ENCODE measurements at regions not wholly inside any gene's neighbourhood (a gene's known extent, or its start where the extent isn't known, plus 50 kb on each side); places are given as distances from the start of the nearest gene placed in this dataset.

GRCh38 chr7:49432254-49432653 is 341.2 kb upstream of the VWC2 start:
- H3K27ac ChIP-seq (ENCODE audit: insufficient read depth, low read depth, low read length, poor library complexity, severe bottlenecking) = no peak overlapping the region
- no peak overlapping the region for H3K4me3 ChIP-seq (ENCODE audit: insufficient read depth, low read depth, low read length)
- H3K9me3 ChIP-seq (ENCODE audit: control insufficient read depth, low read length) = no peaks in the 10 kb centered on the region
- 89 to 92% methylated on average over 4 of the region's 4 CpGs for WGBS, 2 experiments
- no peaks in the 10 kb centered on the region for H3K36me3 ChIP-seq (ENCODE audit: control insufficient read depth, insufficient read depth, low read length)
- H3K27me3 ChIP-seq (ENCODE audit: control insufficient read depth, insufficient read depth, low read length, poor library complexity, severe bottlenecking) = no peaks in the 10 kb centered on the region
- no peaks in the 10 kb centered on the region for H3K4me1 ChIP-seq (ENCODE audit: control insufficient read depth, insufficient read depth, low read length)

GRCh38 chr7:49433794-49434193 is 339.6 kb upstream of the VWC2 start:
- Histone ChIP-seq H3K36me3 (ENCODE audit: control insufficient read depth, insufficient read depth, low read length) (no peaks in the 10 kb centered on the region), H3K27ac (ENCODE audit: insufficient read depth, low read depth, low read length, poor library complexity, severe bottlenecking) (no peak overlapping the region), H3K4me1 (ENCODE audit: control insufficient read depth, insufficient read depth, low read length) (no peaks in the 10 kb centered on the region), H3K27me3 (ENCODE audit: control insufficient read depth, insufficient read depth, low read length, poor library complexity, severe bottlenecking) (no peaks in the 10 kb centered on the region), H3K4me3 (ENCODE audit: insufficient read depth, low read depth, low read length) (no peak overlapping the region), H3K9me3 (ENCODE audit: control insufficient read depth, low read length) (no peaks in the 10 kb centered on the region)

GRCh38 chr7:49434846-49435245 is 338.6 kb upstream of the VWC2 start:
- H3K27me3 ChIP-seq (ENCODE audit: control insufficient read depth, insufficient read depth, low read length, poor library complexity, severe bottlenecking) = no peaks in the 10 kb centered on the region
- 88 to 95% methylated on average over 1 of the region's 1 CpG for WGBS, 2 experiments
- no peaks in the 10 kb centered on the region for H3K9me3 ChIP-seq (ENCODE audit: control insufficient read depth, low read length)
- H3K4me1 ChIP-seq (ENCODE audit: control insufficient read depth, insufficient read depth, low read length) = no peaks in the 10 kb centered on the region
- H3K36me3 ChIP-seq (ENCODE audit: control insufficient read depth, insufficient read depth, low read length) = no peaks in the 10 kb centered on the region
- H3K4me3 ChIP-seq (ENCODE audit: insufficient read depth, low read depth, low read length) = no peak overlapping the region
- no peak overlapping the region for H3K27ac ChIP-seq (ENCODE audit: insufficient read depth, low read depth, low read length, poor library complexity, severe bottlenecking)

GRCh38 chr7:49438281-49438680 is 335.2 kb upstream of the VWC2 start:
- Histone ChIP-seq H3K9me3 (ENCODE audit: control insufficient read depth, low read length) (no peaks in the 10 kb centered on the region), H3K4me1 (ENCODE audit: control insufficient read depth, insufficient read depth, low read length) (no peaks in the 10 kb centered on the region), H3K27me3 (ENCODE audit: control insufficient read depth, insufficient read depth, low read length, poor library complexity, severe bottlenecking) (no peaks in the 10 kb centered on the region), H3K27ac (ENCODE audit: insufficient read depth, low read depth, low read length, poor library complexity, severe bottlenecking) (no peak overlapping the region), H3K4me3 (ENCODE audit: insufficient read depth, low read depth, low read length) (no peak overlapping the region), H3K36me3 (ENCODE audit: control insufficient read depth, insufficient read depth, low read length) (no peaks in the 10 kb centered on the region)
- WGBS, 2 experiments = 91 to 95% methylated on average over 4 of the region's 4 CpGs

GRCh38 chr7:49443515-49443914 is 329.9 kb upstream of the VWC2 start:
- no peaks in the 10 kb centered on the region for H3K36me3 ChIP-seq (ENCODE audit: control insufficient read depth, insufficient read depth, low read length)
- no peak overlapping the region for H3K4me3 ChIP-seq (ENCODE audit: insufficient read depth, low read depth, low read length)
- H3K27me3 ChIP-seq (ENCODE audit: control insufficient read depth, insufficient read depth, low read length, poor library complexity, severe bottlenecking) = no peaks in the 10 kb centered on the region
- no peaks in the 10 kb centered on the region for H3K4me1 ChIP-seq (ENCODE audit: control insufficient read depth, insufficient read depth, low read length)
- no peaks in the 10 kb centered on the region for H3K9me3 ChIP-seq (ENCODE audit: control insufficient read depth, low read length)
- H3K27ac ChIP-seq (ENCODE audit: insufficient read depth, low read depth, low read length, poor library complexity, severe bottlenecking) = no peak overlapping the region
- 65 to 68% methylated on average over 2 of the region's 2 CpGs for WGBS, 2 experiments

GRCh38 chr7:49453486-49453885 is 320.0 kb upstream of the VWC2 start:
- Histone ChIP-seq H3K36me3 (ENCODE audit: control insufficient read depth, insufficient read depth, low read length) (no peaks in the 10 kb centered on the region), H3K27me3 (ENCODE audit: control insufficient read depth, insufficient read depth, low read length, poor library complexity, severe bottlenecking) (no peaks in the 10 kb centered on the region), H3K4me3 (ENCODE audit: insufficient read depth, low read depth, low read length) (no peak overlapping the region), H3K9me3 (ENCODE audit: control insufficient read depth, low read length) (no peaks in the 10 kb centered on the region), H3K27ac (ENCODE audit: insufficient read depth, low read depth, low read length, poor library complexity, severe bottlenecking) (no peak overlapping the region), H3K4me1 (ENCODE audit: control insufficient read depth, insufficient read depth, low read length) (no peaks in the 10 kb centered on the region)
- WGBS, 2 experiments = 95 to 96% methylated on average over 16 of the region's 16 CpGs

GRCh38 chr7:49479441-49479840 is 294.0 kb upstream of the VWC2 start:
- Histone ChIP-seq H3K9me3 (ENCODE audit: control insufficient read depth, low read length) (no peaks in the 10 kb centered on the region), H3K27ac (ENCODE audit: insufficient read depth, low read depth, low read length, poor library complexity, severe bottlenecking) (no peak overlapping the region), H3K4me3 (ENCODE audit: insufficient read depth, low read depth, low read length) (no peak overlapping the region), H3K4me1 (ENCODE audit: control insufficient read depth, insufficient read depth, low read length) (no peaks in the 10 kb centered on the region), H3K36me3 (ENCODE audit: control insufficient read depth, insufficient read depth, low read length) (no peaks in the 10 kb centered on the region), H3K27me3 (ENCODE audit: control insufficient read depth, insufficient read depth, low read length, poor library complexity, severe bottlenecking) (no peaks in the 10 kb centered on the region)
- 57 to 65% methylated on average over 1 of the region's 1 CpG for WGBS, 2 experiments

GRCh38 chr7:49479936-49480544 is 293.4 kb upstream of the VWC2 start:
- 86 to 98% methylated on average over 3 of the region's 4 CpGs for WGBS, 2 experiments
- Histone ChIP-seq H3K27ac (ENCODE audit: insufficient read depth, low read depth, low read length, poor library complexity, severe bottlenecking) (no peak overlapping the region), H3K4me3 (ENCODE audit: insufficient read depth, low read depth, low read length) (no peak overlapping the region), H3K27me3 (ENCODE audit: control insufficient read depth, insufficient read depth, low read length, poor library complexity, severe bottlenecking) (no peaks in the 10 kb centered on the region), H3K9me3 (ENCODE audit: control insufficient read depth, low read length) (no peaks in the 10 kb centered on the region), H3K36me3 (ENCODE audit: control insufficient read depth, insufficient read depth, low read length) (no peaks in the 10 kb centered on the region), H3K4me1 (ENCODE audit: control insufficient read depth, insufficient read depth, low read length) (no peaks in the 10 kb centered on the region)

GRCh38 chr7:49481075-49481474 is 292.4 kb upstream of the VWC2 start:
- Histone ChIP-seq H3K4me1 (ENCODE audit: control insufficient read depth, insufficient read depth, low read length) (no peaks in the 10 kb centered on the region), H3K27ac (ENCODE audit: insufficient read depth, low read depth, low read length, poor library complexity, severe bottlenecking) (no peak overlapping the region), H3K9me3 (ENCODE audit: control insufficient read depth, low read length) (no peaks in the 10 kb centered on the region), H3K27me3 (ENCODE audit: control insufficient read depth, insufficient read depth, low read length, poor library complexity, severe bottlenecking) (no peaks in the 10 kb centered on the region), H3K36me3 (ENCODE audit: control insufficient read depth, insufficient read depth, low read length) (no peaks in the 10 kb centered on the region), H3K4me3 (ENCODE audit: insufficient read depth, low read depth, low read length) (no peak overlapping the region)
- WGBS, 2 experiments = 82 to 89% methylated on average over 1 of the region's 1 CpG

GRCh38 chr7:49483142-49483541 is 290.3 kb upstream of the VWC2 start:
- Histone ChIP-seq H3K36me3 (ENCODE audit: control insufficient read depth, insufficient read depth, low read length) (no peaks in the 10 kb centered on the region), H3K9me3 (ENCODE audit: control insufficient read depth, low read length) (no peaks in the 10 kb centered on the region), H3K4me3 (ENCODE audit: insufficient read depth, low read depth, low read length) (no peak overlapping the region), H3K4me1 (ENCODE audit: control insufficient read depth, insufficient read depth, low read length) (peaks cover under 1% of the 10 kb centered on the region), H3K27me3 (ENCODE audit: control insufficient read depth, insufficient read depth, low read length, poor library complexity, severe bottlenecking) (no peaks in the 10 kb centered on the region), H3K27ac (ENCODE audit: insufficient read depth, low read depth, low read length, poor library complexity, severe bottlenecking) (no peak overlapping the region)
- 80 to 85% methylated on average over 2 of the region's 2 CpGs for WGBS, 2 experiments
